ENCODE measurements at regions not wholly inside any gene's neighbourhood (a gene's known extent, or its start where the extent isn't known, plus 50 kb on each side); places are given as distances from the start of the nearest gene placed in this dataset.
"Not testable (repeated sequence)": the region's sequence is repeated elsewhere in the genome, so short reads cannot be mapped to it uniquely, and the experiment has no call there.

DNA sequence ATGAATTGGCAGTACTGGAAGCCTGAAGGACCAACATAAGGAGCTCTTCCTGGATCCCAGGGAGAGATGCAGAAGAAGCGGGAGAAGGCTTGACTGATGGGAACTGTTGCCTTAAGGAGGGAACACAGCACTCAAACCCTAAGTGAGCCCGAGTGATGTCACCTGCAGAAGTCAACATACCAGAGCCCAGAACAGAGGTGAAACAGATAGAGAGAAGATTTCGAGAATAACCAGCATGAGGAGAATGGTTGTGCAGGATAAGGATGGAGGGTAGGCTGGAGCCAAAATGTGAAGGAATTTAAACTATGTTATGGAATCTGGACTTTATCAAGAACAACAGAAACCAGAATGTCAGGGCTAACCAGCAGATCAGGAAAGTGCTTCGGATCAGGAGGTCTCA, 463.1 kb upstream of the DDX18 start:
- ATAC-seq (ENCODE audit: insufficient number of reproducible peaks, low FRiP score, low read depth), result no peak
- Histone ChIP-seq H3K27me3 (replicated peaks; ENCODE audit: insufficient read depth) (no peaks in the 10 kb centered on the region), H3K4me3 (no peak overlapping the region), H3K27ac (no peak overlapping the region), H3K36me3 (no peaks in the 10 kb centered on the region), H3K9me3 (no peaks in the 10 kb centered on the region), H3K4me1 (ENCODE audit: control insufficient read depth in 1 of 2, low read depth in 2 of 2) (no peaks in the 10 kb centered on the region)
- TF ChIP-seq, protein P1, sequence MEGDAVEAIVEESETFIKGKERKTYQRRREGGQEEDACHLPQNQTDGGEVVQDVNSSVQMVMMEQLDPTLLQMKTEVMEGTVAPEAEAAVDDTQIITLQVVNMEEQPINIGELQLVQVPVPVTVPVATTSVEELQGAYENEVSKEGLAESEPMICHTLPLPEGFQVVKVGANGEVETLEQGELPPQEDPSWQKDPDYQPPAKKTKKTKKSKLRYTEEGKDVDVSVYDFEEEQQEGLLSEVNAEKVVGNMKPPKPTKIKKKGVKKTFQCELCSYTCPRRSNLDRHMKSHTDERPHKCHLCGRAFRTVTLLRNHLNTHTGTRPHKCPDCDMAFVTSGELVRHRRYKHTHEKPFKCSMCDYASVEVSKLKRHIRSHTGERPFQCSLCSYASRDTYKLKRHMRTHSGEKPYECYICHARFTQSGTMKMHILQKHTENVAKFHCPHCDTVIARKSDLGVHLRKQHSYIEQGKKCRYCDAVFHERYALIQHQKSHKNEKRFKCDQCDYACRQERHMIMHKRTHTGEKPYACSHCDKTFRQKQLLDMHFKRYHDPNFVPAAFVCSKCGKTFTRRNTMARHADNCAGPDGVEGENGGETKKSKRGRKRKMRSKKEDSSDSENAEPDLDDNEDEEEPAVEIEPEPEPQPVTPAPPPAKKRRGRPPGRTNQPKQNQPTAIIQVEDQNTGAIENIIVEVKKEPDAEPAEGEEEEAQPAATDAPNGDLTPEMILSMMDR (IDR thresholded peaks at IDR 0.05), result no peak
- no peak for DNase-seq (ENCODE audit: low spot score)

DNA sequence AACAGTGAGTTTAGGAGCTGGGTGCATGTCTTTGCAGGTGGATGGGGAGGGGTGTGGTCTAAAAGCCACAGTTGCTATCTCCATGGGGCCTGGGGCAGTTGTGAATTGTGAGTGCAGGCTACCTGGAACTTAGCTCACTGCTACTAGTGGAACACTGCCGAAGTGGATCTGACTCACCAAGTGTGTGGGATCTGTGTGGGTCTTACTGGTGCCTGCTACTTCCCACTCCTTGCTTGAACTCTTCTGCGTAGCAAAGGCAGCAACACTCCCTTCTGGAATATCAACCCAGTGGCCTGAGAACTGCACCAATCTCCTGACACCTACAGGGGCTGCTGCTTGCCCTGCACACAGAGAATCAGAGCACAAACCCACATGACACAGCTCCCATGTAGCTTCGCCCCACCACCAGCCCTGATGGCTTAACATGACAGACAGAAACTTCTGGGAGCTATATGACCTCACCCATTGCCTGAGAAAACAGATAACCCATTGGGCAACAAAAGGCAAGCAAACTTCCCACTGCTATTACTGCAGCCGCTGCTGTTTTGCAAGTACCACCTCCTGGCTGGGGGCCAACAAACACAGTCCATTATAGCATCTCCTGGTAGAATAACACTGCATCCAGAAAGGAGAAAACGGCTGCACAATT, 455.1 kb upstream of the DDX18 start:
- no peaks in the 10 kb centered on the region for H3K27me3 ChIP-seq (replicated peaks; ENCODE audit: insufficient read depth)
- H3K9me3 ChIP-seq, result no peaks in the 10 kb centered on the region
- DNase-seq (ENCODE audit: low spot score) (no peak), ATAC-seq (ENCODE audit: insufficient number of reproducible peaks, low FRiP score, low read depth) (no peak)
- no peak overlapping the region for H3K4me3 ChIP-seq
- H3K27ac ChIP-seq, result no peak overlapping the region
- H3K4me1 ChIP-seq (ENCODE audit: control insufficient read depth in 1 of 2, low read depth in 2 of 2), result no peaks in the 10 kb centered on the region
- no peaks in the 10 kb centered on the region for H3K36me3 ChIP-seq
- TF ChIP-seq, protein P1 (IDR thresholded peaks at IDR 0.05), result no peak

- Histone ChIP-seq H3K4me1 (ENCODE audit: control insufficient read depth in 1 of 2, low read depth in 2 of 2) (no peaks in the 10 kb centered on the region), H3K36me3 (no peaks in the 10 kb centered on the region), H3K27ac (no peak overlapping the region), H3K9me3 (no peaks in the 10 kb centered on the region), H3K4me3 (no peak overlapping the region), H3K27me3 (replicated peaks; ENCODE audit: insufficient read depth) (no peaks in the 10 kb centered on the region)
- ATAC-seq (ENCODE audit: insufficient number of reproducible peaks, low FRiP score, low read depth) (no peak), DNase-seq (ENCODE audit: low spot score) (no peak)
- TF ChIP-seq, protein P1 (IDR thresholded peaks at IDR 0.05), result no peak
Measured at GRCh38 chr2:117360586-117360985, 453.9 kb upstream of the DDX18 start.

- Histone ChIP-seq H3K27ac (no peak overlapping the region), H3K4me1 (ENCODE audit: control insufficient read depth in 1 of 2, low read depth in 2 of 2) (no peaks in the 10 kb centered on the region), H3K9me3 (no peaks in the 10 kb centered on the region), H3K4me3 (no peak overlapping the region), H3K36me3 (no peaks in the 10 kb centered on the region), H3K27me3 (replicated peaks; ENCODE audit: insufficient read depth) (no peaks in the 10 kb centered on the region)
- TF ChIP-seq, protein P1 (IDR thresholded peaks at IDR 0.05), result no peak
- no peak for DNase-seq (ENCODE audit: low spot score)
- ATAC-seq (ENCODE audit: insufficient number of reproducible peaks, low FRiP score, low read depth), result no peak
Measured at GRCh38 chr2:117378653-117379052, 435.8 kb upstream of the DDX18 start.

- Histone ChIP-seq H3K4me3 (no peak overlapping the region), H3K27ac (no peak overlapping the region), H3K9me3 (no peaks in the 10 kb centered on the region), H3K4me1 (ENCODE audit: control insufficient read depth in 1 of 2, low read depth in 2 of 2) (no peaks in the 10 kb centered on the region), H3K27me3 (replicated peaks; ENCODE audit: insufficient read depth) (no peaks in the 10 kb centered on the region), H3K36me3 (no peaks in the 10 kb centered on the region)
- TF ChIP-seq, protein P1 (IDR thresholded peaks at IDR 0.05), result no peak
- DNase-seq (ENCODE audit: low spot score), result no peak
- ATAC-seq (ENCODE audit: insufficient number of reproducible peaks, low FRiP score, low read depth), result no peak
Measured at GRCh38 chr2:117379928-117380327, 434.6 kb upstream of the DDX18 start.

DNA sequence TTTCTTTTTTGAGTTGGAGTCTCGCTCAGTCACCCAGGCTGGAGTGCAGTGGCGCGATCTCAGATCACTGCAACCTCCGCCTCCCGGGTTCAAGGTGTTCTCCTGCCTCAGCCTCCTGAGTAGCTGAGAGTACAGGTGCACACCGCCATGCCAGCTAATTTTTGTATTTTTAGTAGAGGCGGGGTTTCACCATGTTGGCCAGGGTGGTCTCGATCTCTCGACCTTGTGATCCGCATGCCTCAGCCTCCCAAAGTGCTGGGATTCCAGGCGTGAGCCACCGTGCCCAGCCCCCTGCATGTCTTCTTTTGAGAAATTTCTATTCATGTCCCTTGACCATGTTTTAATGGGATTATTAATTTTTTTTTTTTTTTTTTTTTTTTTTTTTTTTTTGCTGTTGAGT, 430.5 kb upstream of the DDX18 start:
- not testable (repeated sequence) for DNase-seq (ENCODE audit: low spot score); H3K27ac ChIP-seq; H3K9me3 ChIP-seq; H3K27me3 ChIP-seq (replicated peaks; ENCODE audit: insufficient read depth); ATAC-seq (ENCODE audit: insufficient number of reproducible peaks, low FRiP score, low read depth); H3K4me1 ChIP-seq (ENCODE audit: control insufficient read depth in 1 of 2, low read depth in 2 of 2); H3K36me3 ChIP-seq; H3K4me3 ChIP-seq
